A673 (cell line): ENCODE measurements at regions not wholly inside any gene's neighbourhood (a gene's known extent, or its start where the extent isn't known, plus 50 kb on each side); places are given as distances from the start of the nearest gene placed in this dataset.

Experiments used
- BruUV-seq: library from RNA; stranded (reverse); fragments of 400-500 nt; replicated peaks from 2 replicates; lab custom pipeline; 2021; lab: Mats Ljungman, UMichigan
- CTCF ChIA-PET: fragments of 300-600 bp; sonication (Branson Sonifier 250); formaldehyde crosslinking; loops from one replicate; lab custom pipeline; 2022; ENCODE audit warnings: antibody characterized with exemption; lab: Charles Lee
- POLR2A ChIA-PET: fragments of 300-600 bp; sonication (Branson Sonifier 250); formaldehyde crosslinking; loops from one replicate; lab custom pipeline; 2022; ENCODE audit warnings: antibody characterized with exemption; ENCODE audit not compliant: low non-redundant PET; lab: Charles Lee
- DNase-seq: peaks from one replicate; pipeline ENCODE4 v3.0.0-alpha.2; 2015; ENCODE audit warnings: low spot score
- H3K27ac ChIP-seq: fragments of 200-600 bp; sonication (generic); 2 replicates; pipeline ENCODE4 v1.5.1; 2016; ENCODE audit warnings: mixed run types, low read depth, mild to moderate bottlenecking, mixed read lengths, antibody characterized with exemption, low read length; ENCODE audit not compliant: poor library complexity, severe bottlenecking
- H3K27me3 ChIP-seq: fragments of 200-600 bp; sonication (generic); replicated peaks from 2 replicates; pipeline ENCODE4 v1.6.1; 2017; ENCODE audit warnings: mixed run types, low read depth, mild to moderate bottlenecking, mixed read lengths, antibody characterized with exemption, low read length; ENCODE audit not compliant: insufficient read depth, poor library complexity
- H3K36me3 ChIP-seq: fragments of 200-600 bp; sonication (generic); 2 replicates; pipeline ENCODE4 v1.6.1; 2016; ENCODE audit warnings: mixed run types, mild to moderate bottlenecking, mixed read lengths, antibody characterized with exemption, low read length; ENCODE audit not compliant: insufficient read depth, poor library complexity, severe bottlenecking
- H3K4me1 ChIP-seq: fragments of 200-600 bp; sonication (generic); 2 replicates; pipeline ENCODE4 v1.6.1; 2017; ENCODE audit warnings: mixed run types, mild to moderate bottlenecking, mixed read lengths, antibody characterized with exemption, low read length; ENCODE audit not compliant: insufficient read depth, poor library complexity, severe bottlenecking
- H3K4me3 ChIP-seq: fragments of 200-600 bp; sonication (generic); 2 replicates; pipeline ENCODE4 v1.5.1; 2016; ENCODE audit warnings: low read depth, mixed run types, mild to moderate bottlenecking, mixed read lengths, low read length; ENCODE audit not compliant: poor library complexity, severe bottlenecking
- H3K9me3 ChIP-seq: fragments of 200-600 bp; sonication (generic); 2 replicates; pipeline ENCODE4 v1.6.1; 2016; ENCODE audit warnings: mixed run types, low read depth, mild to moderate bottlenecking, mixed read lengths, antibody characterized with exemption, low read length; ENCODE audit not compliant: poor library complexity, severe bottlenecking
- CTCF ChIP-seq: fragments of 300-800, 200-600 bp; sonication (generic); conservative IDR thresholded peaks from 2 replicates; pipeline ENCODE4 v1.5.1; 2017; ENCODE audit warnings: low read depth, mild to moderate bottlenecking, antibody characterized with exemption, low read length, moderate library complexity, mixed read lengths
- EZH2 ChIP-seq: fragments of 200-600 bp; sonication (generic); IDR thresholded peaks from 2 replicates; pipeline ENCODE4 v1.6.1; 2017; ENCODE audit warnings: borderline replicate concordance, low read depth, mild to moderate bottlenecking, mixed read lengths, antibody characterized with exemption, low read length; ENCODE audit not compliant: poor library complexity, severe bottlenecking
- intact Hi-C: fragments of 100-400 bp; cut with micrococcal nuclease; formaldehyde crosslinking; loops from one replicate; pipeline ENCODE4 v1.10.0; 2022; ENCODE audit not compliant: unreplicated experiment

- Histone ChIP-seq H3K4me3 (no peak overlapping the region), H3K27me3 (no peaks in the 10 kb centered on the region), H3K9me3 (no peaks in the 10 kb centered on the region), H3K27ac (no peak overlapping the region), H3K36me3 (no peaks in the 10 kb centered on the region), H3K4me1 (no peaks in the 10 kb centered on the region)
- TF ChIP-seq EZH2, result no peak
- TF ChIP-seq CTCF, result no peak
- DNase-seq, result no peak
- no TSS peak for BruUV-seq
- ChIA-PET CTCF (no interaction called here), POLR2A (no interaction called here)
- intact Hi-C loops, result no loop called here
Measured at GRCh38 chr2:220887271-220887870, 684.7 kb downstream of the EPHA4 start.

- no peaks in the 10 kb centered on the region for H3K9me3 ChIP-seq
- H3K36me3 ChIP-seq, result no peaks in the 10 kb centered on the region
- CTCF ChIA-PET, result no interaction called here
- no peak for DNase-seq
- intact Hi-C loops, result no loop called here
- H3K4me1 ChIP-seq, result peaks cover 1% of the 10 kb centered on the region
- no TSS peak for BruUV-seq
- POLR2A ChIA-PET, result no interaction called here
- no peak overlapping the region for H3K4me3 ChIP-seq
- no peaks in the 10 kb centered on the region for H3K27me3 ChIP-seq
- TF ChIP-seq CTCF, result no peak
- no peak for TF ChIP-seq EZH2
- no peak overlapping the region for H3K27ac ChIP-seq
Measured at GRCh38 chr2:220887876-220888275, 684.2 kb downstream of the EPHA4 start.

- Histone ChIP-seq H3K4me1 (peaks cover 14% of the 10 kb centered on the region), H3K9me3 (no peaks in the 10 kb centered on the region), H3K36me3 (no peaks in the 10 kb centered on the region), H3K27ac (no peak overlapping the region), H3K27me3 (no peaks in the 10 kb centered on the region), H3K4me3 (no peak overlapping the region)
- ChIA-PET CTCF (no interaction called here), POLR2A (no interaction called here)
- no peak for TF ChIP-seq EZH2
- no peak for TF ChIP-seq CTCF
- no TSS peak for BruUV-seq
- DNase-seq, result no peak
- intact Hi-C loops, result no loop called here
Measured at GRCh38 chr2:220890931-220891330, 681.2 kb downstream of the EPHA4 start.
